ENCODE measurements at regions not wholly inside any gene's neighbourhood (a gene's known extent, or its start where the extent isn't known, plus 50 kb on each side); places are given as distances from the start of the nearest gene placed in this dataset.

- H3K9ac ChIP-seq (ENCODE audit: low read depth, low read length): no peak overlapping the region
- H3K9me3 ChIP-seq (ENCODE audit: insufficient read depth, low read depth, low read length): no peaks in the 10 kb centered on the region
- H3K27me3 ChIP-seq (ENCODE audit: insufficient read depth, low read length): no peaks in the 10 kb centered on the region
- H3K36me3 ChIP-seq (ENCODE audit: insufficient read depth, low read length): no peaks in the 10 kb centered on the region
- H3K27ac ChIP-seq (ENCODE audit: low read depth, low read length): no peak overlapping the region
- H3K4me1 ChIP-seq (ENCODE audit: insufficient read depth, low read length): no peaks in the 10 kb centered on the region
- H3K4me3 ChIP-seq (ENCODE audit: low read length): no peak overlapping the region
These were observed 346.6 kb downstream of the SMARCA1 start for GRCh38 chrX:129176710-129177109.

DNA sequence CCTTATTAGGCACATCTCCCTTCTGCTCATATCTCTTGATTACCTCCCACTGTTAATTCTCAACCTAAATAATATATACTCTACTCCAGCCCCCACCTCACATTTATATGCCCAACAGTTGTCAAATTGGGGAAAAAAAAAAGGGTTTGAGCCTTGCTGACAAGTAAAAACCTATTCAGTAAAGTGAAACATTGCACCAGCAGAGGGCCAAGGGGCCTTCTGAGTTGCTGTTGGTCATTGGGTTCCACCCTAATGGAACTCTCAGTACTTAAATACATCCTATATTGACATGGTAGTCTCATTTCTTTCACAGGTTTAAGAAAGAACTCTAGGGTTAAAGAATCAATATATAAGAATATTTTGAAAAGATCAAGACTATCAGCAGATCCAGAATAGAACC is 362.2 kb downstream of the SMARCA1 start:
- no peaks in the 10 kb centered on the region for H3K4me1 ChIP-seq (ENCODE audit: insufficient read depth, low read length)

DNA sequence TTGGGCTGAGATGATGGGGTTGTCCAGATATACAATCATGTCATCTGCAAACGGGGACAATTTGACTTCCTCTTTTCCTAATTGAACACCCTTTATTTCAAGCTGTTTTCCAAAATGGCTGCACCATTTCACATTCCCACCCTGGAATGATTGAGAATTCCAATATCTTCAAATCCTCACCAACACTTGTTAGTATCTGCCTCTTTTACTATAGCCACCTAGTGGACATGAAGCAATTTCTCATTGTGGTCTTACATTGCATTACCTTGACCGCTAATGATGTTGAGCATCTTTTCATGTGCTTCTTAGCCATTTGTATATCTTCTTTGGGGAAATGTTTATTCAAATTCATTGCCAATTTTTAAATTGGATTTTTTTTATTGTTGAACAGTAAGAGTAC is 364.8 kb downstream of the SMARCA1 start:
- H3K4me1 ChIP-seq (ENCODE audit: insufficient read depth, low read length): no peaks in the 10 kb centered on the region
- no peaks in the 10 kb centered on the region for H3K27me3 ChIP-seq (ENCODE audit: insufficient read depth, low read length)
- no peaks in the 10 kb centered on the region for H3K36me3 ChIP-seq (ENCODE audit: insufficient read depth, low read length)
- H3K27ac ChIP-seq (ENCODE audit: low read depth, low read length): no peak overlapping the region
- WGBS: 100% methylated on average over 2 of the region's 2 CpGs
- no peak overlapping the region for H3K4me3 ChIP-seq (ENCODE audit: low read length)
- no peaks in the 10 kb centered on the region for H3K9me3 ChIP-seq (ENCODE audit: insufficient read depth, low read depth, low read length)
- H3K9ac ChIP-seq (ENCODE audit: low read depth, low read length): no peak overlapping the region

More for the DNA sequence above, 362.2 kb downstream of the SMARCA1 start:
- Histone ChIP-seq H3K36me3 (ENCODE audit: insufficient read depth, low read length) (no peaks in the 10 kb centered on the region), H3K27me3 (ENCODE audit: insufficient read depth, low read length) (no peaks in the 10 kb centered on the region), H3K9ac (ENCODE audit: low read depth, low read length) (no peak overlapping the region), H3K4me3 (ENCODE audit: low read length) (no peak overlapping the region), H3K27ac (ENCODE audit: low read depth, low read length) (no peak overlapping the region), H3K9me3 (ENCODE audit: insufficient read depth, low read depth, low read length) (no peaks in the 10 kb centered on the region)

- no peaks in the 10 kb centered on the region for H3K36me3 ChIP-seq (ENCODE audit: insufficient read depth, low read length)
- H3K27ac ChIP-seq (ENCODE audit: low read depth, low read length): no peak overlapping the region
- no peak overlapping the region for H3K4me3 ChIP-seq (ENCODE audit: low read length)
- H3K9me3 ChIP-seq (ENCODE audit: insufficient read depth, low read depth, low read length): no peaks in the 10 kb centered on the region
- H3K4me1 ChIP-seq (ENCODE audit: insufficient read depth, low read length): no peaks in the 10 kb centered on the region
- no peak overlapping the region for H3K9ac ChIP-seq (ENCODE audit: low read depth, low read length)
- H3K27me3 ChIP-seq (ENCODE audit: insufficient read depth, low read length): no peaks in the 10 kb centered on the region
- 79% methylated on average over 5 of the region's 5 CpGs for WGBS
These were observed 377.4 kb downstream of the SMARCA1 start for GRCh38 chrX:129145840-129146272.

- H3K9me3 ChIP-seq (ENCODE audit: insufficient read depth, low read depth, low read length): no peaks in the 10 kb centered on the region
- no peaks in the 10 kb centered on the region for H3K36me3 ChIP-seq (ENCODE audit: insufficient read depth, low read length)
- no peak overlapping the region for H3K9ac ChIP-seq (ENCODE audit: low read depth, low read length)
- H3K4me3 ChIP-seq (ENCODE audit: low read length): no peak overlapping the region
- 62% methylated on average over 2 of the region's 2 CpGs for WGBS
- no peaks in the 10 kb centered on the region for H3K4me1 ChIP-seq (ENCODE audit: insufficient read depth, low read length)
- no peaks in the 10 kb centered on the region for H3K27me3 ChIP-seq (ENCODE audit: insufficient read depth, low read length)
- no peak overlapping the region for H3K27ac ChIP-seq (ENCODE audit: low read depth, low read length)
These were observed 377.9 kb downstream of the SMARCA1 start for GRCh38 chrX:129145385-129145784.

DNA sequence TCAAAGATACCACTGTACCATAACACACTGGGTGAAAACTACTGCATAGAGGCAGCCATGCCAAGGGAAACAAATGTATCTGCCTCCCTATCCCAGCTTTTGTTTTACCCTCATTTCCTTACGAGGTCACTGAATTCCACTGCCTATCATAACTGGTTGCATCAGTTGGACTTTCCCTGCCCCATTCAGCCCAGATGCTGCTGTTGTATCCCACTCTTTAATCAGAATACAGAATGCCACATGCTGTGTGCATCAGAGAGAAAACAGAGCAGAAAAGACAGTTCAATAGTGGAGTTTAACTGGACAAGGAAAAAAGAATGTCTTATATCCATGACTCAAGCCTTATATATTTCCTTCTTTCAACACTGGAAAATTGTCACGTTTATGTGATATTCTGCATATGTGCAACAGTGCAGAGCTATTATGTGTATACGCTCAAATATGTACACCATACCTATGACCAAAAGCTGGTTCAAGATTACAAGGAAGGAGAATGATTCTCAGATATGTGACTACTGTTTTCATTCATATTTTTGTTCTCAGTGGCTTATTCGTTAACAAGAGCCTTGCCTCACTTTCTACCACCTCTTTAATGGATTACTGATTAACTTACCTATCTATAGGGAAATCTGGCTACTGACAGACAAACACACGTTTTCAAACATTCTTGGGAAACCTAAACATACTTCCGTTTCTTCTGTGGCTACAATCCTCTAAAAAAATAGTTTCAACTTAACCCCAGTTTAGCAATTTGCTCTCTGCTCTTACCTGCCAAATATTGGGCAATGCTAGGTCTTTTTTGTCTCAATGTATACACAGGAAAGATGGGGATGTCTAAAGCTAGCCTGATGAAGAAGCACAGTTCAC is 378.9 kb downstream of the SMARCA1 start:
- H3K27me3 ChIP-seq (ENCODE audit: insufficient read depth, low read length): no peaks in the 10 kb centered on the region

DNA sequence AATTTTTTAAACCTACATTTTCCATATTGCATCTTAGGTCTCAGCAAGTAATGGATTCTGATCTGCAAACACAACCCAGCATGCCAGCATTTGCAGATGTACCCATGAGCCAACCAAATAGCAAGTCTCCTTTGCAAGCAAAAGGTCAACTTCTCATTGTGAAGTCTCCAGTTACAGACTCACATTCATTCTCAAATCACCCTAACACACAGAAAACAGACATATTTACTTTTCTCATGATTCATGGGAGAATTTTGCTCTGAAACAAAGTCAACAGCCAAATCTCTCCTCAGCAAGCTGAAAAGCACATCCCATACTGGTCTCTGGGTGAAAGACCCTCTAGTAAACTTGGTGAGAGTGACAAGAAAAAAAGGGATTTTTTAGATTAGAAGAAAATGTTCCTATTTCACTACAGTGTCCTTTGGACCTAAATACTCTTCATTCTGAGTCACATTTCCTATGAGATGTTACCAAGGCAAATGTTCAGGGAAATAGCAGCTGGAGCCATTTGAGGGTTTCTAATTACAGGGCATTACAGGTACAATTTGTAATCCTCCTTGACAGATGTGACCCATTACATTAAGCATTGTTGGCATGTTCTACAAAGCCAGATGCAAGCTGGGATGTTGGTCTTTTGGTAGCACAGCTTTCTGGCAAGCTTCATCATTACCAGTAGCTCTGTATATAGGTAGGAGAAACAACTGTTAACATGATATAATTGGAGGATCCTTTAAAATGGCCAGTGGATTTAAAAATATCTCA is 383.3 kb downstream of the SMARCA1 start:
- Histone ChIP-seq H3K27me3 (ENCODE audit: insufficient read depth, low read length) (no peaks in the 10 kb centered on the region), H3K9me3 (ENCODE audit: insufficient read depth, low read depth, low read length) (no peaks in the 10 kb centered on the region), H3K36me3 (ENCODE audit: insufficient read depth, low read length) (no peaks in the 10 kb centered on the region), H3K27ac (ENCODE audit: low read depth, low read length) (no peak overlapping the region), H3K4me1 (ENCODE audit: insufficient read depth, low read length) (peaks cover 6% of the 10 kb centered on the region; the same call in 1 of the 2 replicates), H3K4me3 (ENCODE audit: low read length) (no peak overlapping the region), H3K9ac (ENCODE audit: low read depth, low read length) (no peak overlapping the region)

More for the DNA sequence above, 378.9 kb downstream of the SMARCA1 start:
- no peak overlapping the region for H3K4me3 ChIP-seq (ENCODE audit: low read length)
- H3K27ac ChIP-seq (ENCODE audit: low read depth, low read length): no peak overlapping the region
- H3K9me3 ChIP-seq (ENCODE audit: insufficient read depth, low read depth, low read length): no peaks in the 10 kb centered on the region
- peaks cover 6% of the 10 kb centered on the region; the same call in 1 of the 2 replicates for H3K4me1 ChIP-seq (ENCODE audit: insufficient read depth, low read length)
- WGBS: 89% methylated on average over 6 of the region's 6 CpGs
- H3K36me3 ChIP-seq (ENCODE audit: insufficient read depth, low read length): no peaks in the 10 kb centered on the region
- H3K9ac ChIP-seq (ENCODE audit: low read depth, low read length): no peak overlapping the region

DNA sequence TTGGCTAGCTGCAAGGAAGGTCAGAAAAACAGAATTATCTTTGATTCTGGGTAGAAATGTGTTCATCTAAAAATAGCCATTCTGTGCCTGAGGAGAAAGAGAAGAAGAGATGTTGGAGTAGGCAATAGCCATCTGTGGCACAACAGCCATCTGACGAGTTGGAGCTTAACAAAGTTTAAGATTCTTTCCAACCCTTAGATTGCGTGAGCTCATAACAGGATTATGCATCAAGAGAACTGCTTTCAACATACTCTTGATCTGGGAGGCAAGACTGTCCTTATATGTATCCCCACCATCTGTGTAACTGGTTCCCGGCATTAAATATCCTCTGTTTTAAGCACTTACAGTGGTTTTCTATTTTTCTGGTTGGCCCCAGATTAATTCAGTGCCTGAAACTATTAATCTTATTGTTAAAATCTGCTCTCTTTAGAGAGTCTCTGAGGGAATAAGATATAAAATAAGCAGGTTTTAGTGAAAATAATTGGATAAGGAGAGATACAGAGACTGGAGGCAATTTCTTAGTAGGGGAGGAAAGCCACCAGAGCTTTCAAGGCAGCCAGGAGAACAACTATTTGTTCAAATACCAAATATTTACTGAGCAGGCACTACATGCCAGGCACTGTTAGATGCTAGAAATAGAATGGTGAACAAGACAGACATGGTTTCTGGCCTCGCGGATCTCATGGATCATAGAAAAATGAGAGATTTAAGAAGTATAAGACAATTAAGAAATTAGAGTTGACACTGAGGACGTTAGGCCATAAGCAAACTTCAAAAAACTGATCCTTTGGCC is 398.0 kb downstream of the SMARCA1 start:
- no peaks in the 10 kb centered on the region for H3K4me1 ChIP-seq (ENCODE audit: insufficient read depth, low read length)
- 76% methylated on average over 5 of the region's 6 CpGs for WGBS

GRCh38 chrX:129123795-129124194 is 399.5 kb downstream of the SMARCA1 start:
- Histone ChIP-seq H3K9ac (ENCODE audit: low read depth, low read length) (no peak overlapping the region), H3K27ac (ENCODE audit: low read depth, low read length) (no peak overlapping the region), H3K27me3 (ENCODE audit: insufficient read depth, low read length) (no peaks in the 10 kb centered on the region), H3K4me1 (ENCODE audit: insufficient read depth, low read length) (no peaks in the 10 kb centered on the region), H3K36me3 (ENCODE audit: insufficient read depth, low read length) (no peaks in the 10 kb centered on the region), H3K9me3 (ENCODE audit: insufficient read depth, low read depth, low read length) (no peaks in the 10 kb centered on the region), H3K4me3 (ENCODE audit: low read length) (no peak overlapping the region)
- 97% methylated on average over 4 of the region's 6 CpGs for WGBS

More for the DNA sequence above, 398.0 kb downstream of the SMARCA1 start:
- Histone ChIP-seq H3K9ac (ENCODE audit: low read depth, low read length) (no peak overlapping the region), H3K4me3 (ENCODE audit: low read length) (no peak overlapping the region), H3K36me3 (ENCODE audit: insufficient read depth, low read length) (no peaks in the 10 kb centered on the region), H3K27me3 (ENCODE audit: insufficient read depth, low read length) (no peaks in the 10 kb centered on the region), H3K9me3 (ENCODE audit: insufficient read depth, low read depth, low read length) (no peaks in the 10 kb centered on the region), H3K27ac (ENCODE audit: low read depth, low read length) (no peak overlapping the region)

DNA sequence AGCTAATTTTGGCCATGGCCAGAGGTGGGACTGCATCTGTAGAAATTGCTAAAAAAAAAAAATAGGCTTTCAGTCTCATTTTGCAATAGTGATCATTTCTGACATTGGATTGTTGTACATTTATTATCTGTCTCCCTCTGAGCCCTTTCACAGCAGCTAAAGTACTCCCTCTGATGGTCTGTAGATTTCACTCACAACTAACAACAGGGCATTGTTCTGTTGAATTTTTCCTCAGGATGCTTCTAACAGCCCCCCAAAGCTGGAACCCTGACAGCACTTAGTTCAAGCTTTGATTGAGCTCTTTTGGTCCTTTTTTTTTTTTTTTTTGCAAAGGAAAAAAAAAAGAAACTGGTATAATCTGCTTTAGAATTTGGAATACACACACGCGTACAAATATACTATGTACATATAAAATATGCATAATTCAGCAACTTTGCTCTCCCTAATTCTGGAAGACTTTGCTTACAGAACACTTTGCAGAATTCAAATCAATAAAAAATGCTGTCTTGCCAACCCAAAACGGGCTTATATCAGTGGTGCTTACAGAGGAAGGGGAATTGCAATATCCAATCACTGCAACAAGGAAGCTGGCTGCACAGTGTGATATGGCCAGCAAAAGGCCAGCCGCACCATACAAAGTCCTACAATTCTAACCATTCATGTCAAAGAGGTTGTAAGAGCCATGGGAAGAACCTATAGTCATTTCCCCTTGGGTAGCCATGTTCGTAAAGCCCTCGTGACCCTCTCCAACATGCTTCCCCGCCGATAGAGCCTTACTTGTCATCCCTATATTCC is 406.4 kb downstream of the SMARCA1 start:
- Histone ChIP-seq H3K4me3 (ENCODE audit: low read length) (no peak overlapping the region), H3K9ac (ENCODE audit: low read depth, low read length) (no peak overlapping the region), H3K4me1 (ENCODE audit: insufficient read depth, low read length) (peaks cover 11% of the 10 kb centered on the region; the same call in 1 of the 2 replicates), H3K9me3 (ENCODE audit: insufficient read depth, low read depth, low read length) (no peaks in the 10 kb centered on the region), H3K36me3 (ENCODE audit: insufficient read depth, low read length) (no peaks in the 10 kb centered on the region), H3K27me3 (ENCODE audit: insufficient read depth, low read length) (no peaks in the 10 kb centered on the region), H3K27ac (ENCODE audit: low read depth, low read length) (no peak overlapping the region)
- WGBS: 98% methylated on average over 6 of the region's 8 CpGs

Measured in HUES64 (cell line).